ENCODE measurements at regions not wholly inside any gene's neighbourhood (a gene's known extent, or its start where the extent isn't known, plus 50 kb on each side); places are given as distances from the start of the nearest gene placed in this dataset.

- ChIA-PET CTCF (no interaction called here), POLR2A (no interaction called here)
- peaks cover 5% of the 10 kb centered on the region for H3K9me3 Mint-ChIP-seq
- no peaks in the 10 kb centered on the region for H3K4me1 Mint-ChIP-seq (ENCODE audit: low read depth)
- no peak for DNase-seq
- intact Hi-C loops (cut with micrococcal nuclease): no loop called here
- H3K27ac Mint-ChIP-seq: no peak overlapping the region
- H3K27me3 Mint-ChIP-seq: no peaks in the 10 kb centered on the region
- TF ChIP-seq, protein P1, sequence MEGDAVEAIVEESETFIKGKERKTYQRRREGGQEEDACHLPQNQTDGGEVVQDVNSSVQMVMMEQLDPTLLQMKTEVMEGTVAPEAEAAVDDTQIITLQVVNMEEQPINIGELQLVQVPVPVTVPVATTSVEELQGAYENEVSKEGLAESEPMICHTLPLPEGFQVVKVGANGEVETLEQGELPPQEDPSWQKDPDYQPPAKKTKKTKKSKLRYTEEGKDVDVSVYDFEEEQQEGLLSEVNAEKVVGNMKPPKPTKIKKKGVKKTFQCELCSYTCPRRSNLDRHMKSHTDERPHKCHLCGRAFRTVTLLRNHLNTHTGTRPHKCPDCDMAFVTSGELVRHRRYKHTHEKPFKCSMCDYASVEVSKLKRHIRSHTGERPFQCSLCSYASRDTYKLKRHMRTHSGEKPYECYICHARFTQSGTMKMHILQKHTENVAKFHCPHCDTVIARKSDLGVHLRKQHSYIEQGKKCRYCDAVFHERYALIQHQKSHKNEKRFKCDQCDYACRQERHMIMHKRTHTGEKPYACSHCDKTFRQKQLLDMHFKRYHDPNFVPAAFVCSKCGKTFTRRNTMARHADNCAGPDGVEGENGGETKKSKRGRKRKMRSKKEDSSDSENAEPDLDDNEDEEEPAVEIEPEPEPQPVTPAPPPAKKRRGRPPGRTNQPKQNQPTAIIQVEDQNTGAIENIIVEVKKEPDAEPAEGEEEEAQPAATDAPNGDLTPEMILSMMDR (IDR thresholded peaks at IDR 0.05): no peak
- H3K4me3 Mint-ChIP-seq: no peak overlapping the region
- ATAC-seq: no peak
- H3K36me3 Mint-ChIP-seq (ENCODE audit: low read depth): no peaks in the 10 kb centered on the region
These were observed 555.2 kb upstream of the EPHA5 start for GRCh38 chr4:66225539-66225938.

- H3K9me3 Mint-ChIP-seq: peaks cover 2% of the 10 kb centered on the region
- H3K27ac Mint-ChIP-seq: no peak overlapping the region
- H3K27me3 Mint-ChIP-seq: no peaks in the 10 kb centered on the region
- ChIA-PET CTCF (no interaction called here), POLR2A (no interaction called here)
- H3K4me1 Mint-ChIP-seq (ENCODE audit: low read depth): no peaks in the 10 kb centered on the region
- H3K36me3 Mint-ChIP-seq (ENCODE audit: low read depth): no peaks in the 10 kb centered on the region
- intact Hi-C loops (cut with micrococcal nuclease): no loop called here
- no peak for ATAC-seq
- no peak overlapping the region for H3K4me3 Mint-ChIP-seq
- DNase-seq: no peak
- TF ChIP-seq, protein P1 (IDR thresholded peaks at IDR 0.05): no peak
These were observed 552.9 kb upstream of the EPHA5 start for GRCh38 chr4:66223068-66223703.

DNA sequence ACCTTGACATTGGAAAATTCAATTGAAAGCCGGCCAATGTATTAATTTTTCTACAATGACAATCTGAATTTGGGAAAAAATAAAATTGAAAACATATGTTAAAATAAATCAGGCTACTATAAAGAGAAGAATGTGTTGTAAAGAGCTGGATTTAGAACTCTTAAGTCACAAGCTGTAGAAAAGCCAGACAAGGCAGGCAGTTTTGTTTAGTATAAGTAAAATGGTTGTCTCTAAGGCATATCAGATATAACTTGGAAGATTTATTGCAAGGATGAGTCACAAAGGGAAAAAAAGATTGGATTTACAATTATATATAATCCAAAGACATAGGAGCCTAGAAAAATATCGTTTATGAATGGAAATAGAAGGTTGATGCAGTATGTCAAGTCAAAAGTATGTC, 549.1 kb upstream of the EPHA5 start:
- H3K4me1 Mint-ChIP-seq (ENCODE audit: low read depth): no peaks in the 10 kb centered on the region
- TF ChIP-seq, protein P1 (IDR thresholded peaks at IDR 0.05): no peak
- no peak overlapping the region for H3K27ac Mint-ChIP-seq
- no peaks in the 10 kb centered on the region for H3K27me3 Mint-ChIP-seq
- H3K36me3 Mint-ChIP-seq (ENCODE audit: low read depth): no peaks in the 10 kb centered on the region
- DNase-seq: no peak
- H3K4me3 Mint-ChIP-seq: no peak overlapping the region
- ATAC-seq: no peak
- H3K9me3 Mint-ChIP-seq: peaks cover 1% of the 10 kb centered on the region
- intact Hi-C loops (cut with micrococcal nuclease): no loop called here
- POLR2A ChIA-PET: no interaction called here
- CTCF ChIA-PET: no interaction called here

DNA sequence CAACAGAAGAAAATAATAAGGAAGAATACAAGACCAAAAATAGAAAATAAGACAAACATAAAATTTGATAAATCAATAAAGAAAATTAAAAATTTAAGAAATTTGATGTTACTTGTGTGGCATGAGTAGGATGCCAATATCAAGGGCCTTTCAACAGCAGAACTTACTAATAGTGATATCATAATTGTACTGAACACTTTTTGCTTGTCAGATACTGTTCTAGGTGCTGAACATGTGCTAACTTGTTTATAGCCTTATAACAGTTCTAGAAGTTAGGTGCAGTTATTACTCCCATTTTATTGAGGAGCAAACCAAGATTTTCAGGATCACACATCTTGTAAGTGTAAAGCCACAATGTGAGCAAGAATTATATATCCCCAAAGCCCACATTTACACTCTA, 546.0 kb upstream of the EPHA5 start:
- Mint-ChIP-seq H3K4me3 (no peak overlapping the region), H3K36me3 (ENCODE audit: low read depth) (no peaks in the 10 kb centered on the region), H3K9me3 (no peaks in the 10 kb centered on the region), H3K27me3 (no peaks in the 10 kb centered on the region), H3K27ac (no peak overlapping the region), H3K4me1 (ENCODE audit: low read depth) (no peaks in the 10 kb centered on the region)
- DNase-seq: no peak
- TF ChIP-seq, protein P1 (IDR thresholded peaks at IDR 0.05): no peak
- ATAC-seq: no peak
- intact Hi-C loops (cut with micrococcal nuclease): no loop called here
- ChIA-PET POLR2A (no interaction called here), CTCF (no interaction called here)

- no peak for DNase-seq
- TF ChIP-seq, protein P1 (IDR thresholded peaks at IDR 0.05): no peak
- no peak overlapping the region for H3K4me3 Mint-ChIP-seq
- no peaks in the 10 kb centered on the region for H3K4me1 Mint-ChIP-seq (ENCODE audit: low read depth)
- POLR2A ChIA-PET: no interaction called here
- peaks cover 7% of the 10 kb centered on the region for H3K9me3 Mint-ChIP-seq
- no peaks in the 10 kb centered on the region for H3K27me3 Mint-ChIP-seq
- CTCF ChIA-PET: no interaction called here
- H3K27ac Mint-ChIP-seq: no peak overlapping the region
- intact Hi-C loops (cut with micrococcal nuclease): no loop called here
- ATAC-seq: no peak
- H3K36me3 Mint-ChIP-seq (ENCODE audit: low read depth): no peaks in the 10 kb centered on the region
These were observed 542.2 kb upstream of the EPHA5 start for GRCh38 chr4:66212489-66212888.

Data from activated CD8-positive, alpha-beta T cell treated with anti-CD3 and anti-CD28 coated beads for 36 hours (primary cell).